ENCODE measurements at regions not wholly inside any gene's neighbourhood (a gene's known extent, or its start where the extent isn't known, plus 50 kb on each side); places are given as distances from the start of the nearest gene placed in this dataset.

- no peak overlapping the region for H3K4me3 Mint-ChIP-seq
- H3K27me3 ChIP-seq (ENCODE audit: control insufficient read depth in 1 of 2, insufficient read depth in 2 of 2, low read length in 2 of 2), result no peaks in the 10 kb centered on the region
- no peak for ATAC-seq (ENCODE audit: poor library complexity)
Measured at GRCh38 chr6:144742779-144743178, 457.6 kb downstream of the UTRN start.

DNA sequence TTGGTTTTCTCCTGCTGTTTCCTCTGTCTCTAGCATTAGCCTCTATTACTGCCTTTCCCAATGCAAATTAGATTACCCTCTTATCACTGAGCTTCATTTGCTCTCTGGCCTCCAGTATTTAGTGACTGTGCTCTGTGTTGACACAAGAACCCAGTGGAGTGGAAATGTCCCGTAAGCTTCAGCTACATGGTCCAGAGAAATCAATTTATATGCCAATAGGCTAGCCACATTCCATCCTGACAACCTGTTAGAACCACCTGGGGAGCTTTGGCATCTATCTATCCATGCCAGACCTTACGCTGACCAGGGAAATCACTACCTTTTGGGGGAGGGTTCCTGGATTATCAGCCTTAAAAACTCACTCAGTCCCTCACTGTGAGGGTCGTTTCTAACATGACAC is 459.6 kb downstream of the UTRN start:
- DNase-seq, result no peak
- Histone ChIP-seq H3K27me3 (ENCODE audit: control insufficient read depth in 1 of 2, insufficient read depth in 2 of 2, low read length in 2 of 2) (no peaks in the 10 kb centered on the region), H3K36me3 (ENCODE audit: insufficient read depth, low read length) (peaks cover 12% of the 10 kb centered on the region), H3K27ac (ENCODE audit: low read depth in 1 of 2, low read length in 2 of 2) (no peak overlapping the region), H3K9me3 (ENCODE audit: control insufficient read depth in 1 of 2, insufficient read depth in 1 of 2, low read length in 2 of 2) (no peaks in the 10 kb centered on the region), H3K4me3 (ENCODE audit: low read length) (no peak overlapping the region), H3K4me1 (ENCODE audit: insufficient read depth, low read length) (no peaks in the 10 kb centered on the region)
- H3K4me3 Mint-ChIP-seq, result no peak overlapping the region
- CTCF ChIA-PET, result no interaction called here
- H3K9me3 Mint-ChIP-seq, result no peaks in the 10 kb centered on the region
- POLR2A ChIA-PET, result no interaction called here
- intact Hi-C loops (cut with DNase I, micrococcal nuclease), result loop anchor here in 1 of 2 experiments (10.0 kb wide), 1 partner anchor 160 kb away; no protein-coding TSS in a partner anchor
- no peak for TF ChIP-seq CTCF (IDR thresholded peaks at IDR 0.05)
- H3K27me3 Mint-ChIP-seq, result no peaks in the 10 kb centered on the region
- no peak for ATAC-seq (ENCODE audit: poor library complexity)
- H3K36me3 Mint-ChIP-seq (ENCODE audit: low read depth), result peaks cover 55% of the 10 kb centered on the region
- H3K4me1 Mint-ChIP-seq (ENCODE audit: low read depth), result no peaks in the 10 kb centered on the region
- H3K27ac Mint-ChIP-seq, result no peak overlapping the region

More at GRCh38 chr6:144742779-144743178, 457.6 kb downstream of the UTRN start:
- Mint-ChIP-seq H3K9me3 (no peaks in the 10 kb centered on the region), H3K4me1 (ENCODE audit: low read depth) (no peaks in the 10 kb centered on the region), H3K27ac (no peak overlapping the region), H3K27me3 (no peaks in the 10 kb centered on the region), H3K36me3 (ENCODE audit: low read depth) (peaks cover 57% of the 10 kb centered on the region)
- no peaks in the 10 kb centered on the region for H3K9me3 ChIP-seq (ENCODE audit: control insufficient read depth in 1 of 2, insufficient read depth in 1 of 2, low read length in 2 of 2)
- POLR2A ChIA-PET, result no interaction called here
- H3K36me3 ChIP-seq (ENCODE audit: insufficient read depth, low read length), result peaks cover 5% of the 10 kb centered on the region
- CTCF ChIA-PET, result no interaction called here
- intact Hi-C loops (cut with DNase I, micrococcal nuclease), result loop anchor here in 1 of 2 experiments (10.0 kb wide), 1 partner anchor 158 kb away; no protein-coding TSS in a partner anchor
- H3K4me3 ChIP-seq (ENCODE audit: low read length), result no peak overlapping the region
- H3K27ac ChIP-seq (ENCODE audit: low read depth in 1 of 2, low read length in 2 of 2), result no peak overlapping the region
- no peak for TF ChIP-seq CTCF (IDR thresholded peaks at IDR 0.05)
- no peaks in the 10 kb centered on the region for H3K4me1 ChIP-seq (ENCODE audit: insufficient read depth, low read length)
- DNase-seq, result no peak

GRCh38 chr6:144745439-144745838 is 460.3 kb downstream of the UTRN start:
- no peak for ATAC-seq (ENCODE audit: poor library complexity)
- peaks cover 15% of the 10 kb centered on the region for H3K36me3 ChIP-seq (ENCODE audit: insufficient read depth, low read length)
- TF ChIP-seq CTCF (IDR thresholded peaks at IDR 0.05), result no peak
- POLR2A ChIA-PET, result no interaction called here
- H3K4me3 Mint-ChIP-seq, result no peak overlapping the region
- H3K27me3 ChIP-seq (ENCODE audit: control insufficient read depth in 1 of 2, insufficient read depth in 2 of 2, low read length in 2 of 2), result no peaks in the 10 kb centered on the region
- no peak overlapping the region for H3K4me3 ChIP-seq (ENCODE audit: low read length)
- CTCF ChIA-PET, result no interaction called here
- H3K27ac ChIP-seq (ENCODE audit: low read depth in 1 of 2, low read length in 2 of 2), result no peak overlapping the region
- no peak overlapping the region for H3K27ac Mint-ChIP-seq
- peaks cover 55% of the 10 kb centered on the region for H3K36me3 Mint-ChIP-seq (ENCODE audit: low read depth)
- no peaks in the 10 kb centered on the region for H3K9me3 Mint-ChIP-seq
- no peaks in the 10 kb centered on the region for H3K9me3 ChIP-seq (ENCODE audit: control insufficient read depth in 1 of 2, insufficient read depth in 1 of 2, low read length in 2 of 2)
- no peaks in the 10 kb centered on the region for H3K4me1 ChIP-seq (ENCODE audit: insufficient read depth, low read length)
- intact Hi-C loops (cut with DNase I, micrococcal nuclease), result loop anchor here in 1 of 2 experiments (10.0 kb wide), 1 partner anchor 161 kb away; no protein-coding TSS in a partner anchor
- H3K27me3 Mint-ChIP-seq, result no peaks in the 10 kb centered on the region
- DNase-seq, result no peak
- H3K4me1 Mint-ChIP-seq (ENCODE audit: low read depth), result no peaks in the 10 kb centered on the region

Measured in CD4-positive, alpha-beta T cell (primary cell).